ENCODE measurements at regions not wholly inside any gene's neighbourhood (a gene's known extent, or its start where the extent isn't known, plus 50 kb on each side); places are given as distances from the start of the nearest gene placed in this dataset.

DNA sequence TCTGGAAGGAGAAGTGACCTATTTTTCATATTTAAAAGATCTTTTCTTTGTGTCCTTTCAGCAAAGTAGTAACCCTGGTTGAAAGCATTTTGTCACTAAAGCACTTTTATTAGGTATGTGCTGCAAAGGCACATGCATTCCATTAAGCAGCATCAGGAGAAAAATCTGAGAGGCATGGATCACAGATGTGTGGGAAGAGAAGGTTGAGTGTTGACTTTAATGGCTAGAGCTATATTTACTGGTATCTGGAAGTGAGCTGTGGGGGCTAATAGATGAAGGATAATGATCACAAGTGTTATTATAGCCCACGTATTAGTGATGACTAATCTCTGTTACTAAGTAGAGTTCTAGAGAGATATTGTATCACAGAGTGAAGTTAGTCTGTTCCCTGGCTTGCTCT is 1520.7 kb downstream of the ARAP2 start:
- no peak for DNase-seq

DNA sequence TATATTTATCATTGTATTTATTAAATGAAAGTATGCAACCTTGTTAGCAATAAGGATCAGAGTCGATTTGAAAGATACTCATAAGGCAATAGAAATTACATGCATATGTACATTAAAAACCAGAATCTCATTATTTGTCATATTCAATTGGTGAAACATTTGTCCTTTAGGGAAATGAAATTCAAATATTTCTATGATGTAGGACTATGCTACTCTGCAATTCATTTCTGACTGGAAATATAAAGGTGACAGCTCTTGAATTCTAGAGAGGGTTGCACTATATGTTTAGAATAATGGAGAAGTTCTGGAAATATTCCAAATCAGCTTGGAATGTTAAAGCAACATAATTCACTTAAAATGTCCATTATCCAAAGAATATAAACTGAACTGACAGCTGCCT is 1519.8 kb downstream of the ARAP2 start:
- no peak for DNase-seq

DNA sequence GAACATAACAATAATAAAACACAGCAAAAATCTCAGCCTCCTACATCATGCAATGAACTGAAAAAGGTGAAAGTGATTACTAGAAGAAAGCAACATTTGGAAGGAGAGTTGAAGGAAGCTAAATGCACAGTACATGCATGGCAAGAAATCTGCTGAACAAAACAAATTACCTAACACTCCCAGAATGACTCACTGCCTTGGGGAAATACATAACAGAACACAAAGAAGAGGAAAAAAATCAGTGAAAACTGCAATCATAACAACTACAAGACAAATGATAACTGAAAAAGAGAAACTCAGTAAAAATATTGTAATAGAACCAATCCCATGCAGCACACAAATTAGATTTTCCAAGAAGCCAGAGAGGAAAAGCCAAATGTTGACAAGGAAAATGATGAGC is 1513.2 kb downstream of the ARAP2 start:
- no peak for DNase-seq

DNA sequence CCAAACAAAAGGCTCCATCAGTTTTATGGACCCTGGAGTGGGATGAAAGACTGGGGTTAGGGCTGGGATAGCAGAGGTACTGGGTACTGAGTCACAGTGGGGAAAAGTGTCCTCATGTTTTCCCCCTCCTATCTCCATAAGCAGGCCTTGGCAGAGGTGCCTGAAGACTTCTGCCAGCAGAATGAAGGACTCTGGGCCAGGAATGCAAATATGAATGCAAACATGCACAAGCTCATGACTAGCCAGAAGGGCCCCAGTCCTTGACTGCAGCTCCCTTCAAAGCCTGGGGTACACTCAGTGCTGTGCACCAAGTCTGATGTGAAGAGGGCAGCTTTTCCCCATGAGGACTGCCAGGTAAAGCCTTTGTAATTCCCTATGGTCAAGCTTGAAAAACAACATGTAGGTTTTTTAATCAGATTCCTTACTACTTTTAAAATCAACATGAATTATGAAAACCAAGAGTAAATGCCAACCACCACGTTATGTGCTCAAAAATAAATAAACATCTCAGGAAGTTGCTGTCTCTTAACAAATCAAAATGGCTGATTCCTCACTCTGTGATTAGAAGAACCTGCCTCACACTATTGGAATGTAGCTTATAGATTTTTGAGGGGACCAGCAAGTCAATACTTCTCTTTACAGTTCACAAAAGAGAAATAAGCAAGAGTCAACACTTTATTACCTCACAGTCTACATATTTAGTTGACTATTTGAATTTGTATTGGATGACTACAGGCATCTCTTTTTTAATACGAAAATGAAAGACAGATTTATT is 1512.0 kb downstream of the ARAP2 start:
- no peak for DNase-seq

DNA sequence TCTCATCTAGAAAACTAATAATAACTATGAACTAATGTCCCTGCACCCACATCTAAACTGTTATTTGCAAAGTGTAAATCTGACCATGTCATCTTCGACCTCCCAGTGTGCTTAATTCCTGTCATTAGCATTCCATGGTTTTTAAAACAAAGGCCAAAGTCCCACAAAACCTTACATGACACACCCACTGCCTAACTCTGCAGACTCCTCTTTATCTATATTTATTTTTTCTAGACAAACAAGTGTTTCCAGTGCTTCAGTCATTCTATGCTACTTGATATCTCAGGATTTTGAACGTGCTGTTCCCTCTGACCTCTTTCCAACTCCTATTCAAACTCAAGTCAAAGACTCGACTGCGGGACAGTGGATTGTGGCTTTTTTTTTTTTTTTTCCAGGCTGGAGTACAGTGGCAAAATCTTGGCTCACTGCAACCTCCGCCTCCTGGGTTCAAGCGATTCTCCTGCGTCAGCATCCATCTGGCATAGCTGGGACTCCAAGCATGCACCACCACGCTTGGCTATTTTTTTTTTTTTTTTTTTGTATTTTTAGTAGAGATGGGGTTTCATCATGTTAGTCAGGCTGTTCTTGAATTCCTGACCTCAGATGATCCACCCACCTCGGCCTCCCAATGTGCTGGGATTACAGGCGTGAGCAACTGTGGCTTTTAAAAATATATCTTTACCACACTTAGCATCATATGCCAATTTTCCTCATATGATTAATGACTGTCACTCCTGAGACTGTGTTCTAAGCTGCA is 1511.0 kb downstream of the ARAP2 start:
- DNase-seq: no peak

DNA sequence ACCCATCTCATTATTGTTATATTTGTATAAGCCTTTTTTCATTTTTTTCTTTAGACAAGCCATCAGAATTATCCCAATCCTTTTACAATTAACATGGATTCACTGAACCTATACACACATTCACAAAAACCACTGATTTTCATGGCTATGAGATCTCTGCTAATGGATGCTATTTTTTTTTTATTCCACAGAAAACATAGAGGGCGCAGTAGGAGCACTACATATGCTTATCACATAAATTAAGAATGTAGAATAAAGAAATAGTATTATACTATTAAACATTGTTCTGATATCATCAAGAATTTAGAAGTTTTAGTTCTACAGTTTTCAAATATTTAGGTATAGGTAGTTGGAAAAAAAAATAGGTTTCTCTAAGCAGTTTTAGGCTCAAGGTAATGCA is 1477.4 kb downstream of the ARAP2 start:
- no peak for DNase-seq

DNA sequence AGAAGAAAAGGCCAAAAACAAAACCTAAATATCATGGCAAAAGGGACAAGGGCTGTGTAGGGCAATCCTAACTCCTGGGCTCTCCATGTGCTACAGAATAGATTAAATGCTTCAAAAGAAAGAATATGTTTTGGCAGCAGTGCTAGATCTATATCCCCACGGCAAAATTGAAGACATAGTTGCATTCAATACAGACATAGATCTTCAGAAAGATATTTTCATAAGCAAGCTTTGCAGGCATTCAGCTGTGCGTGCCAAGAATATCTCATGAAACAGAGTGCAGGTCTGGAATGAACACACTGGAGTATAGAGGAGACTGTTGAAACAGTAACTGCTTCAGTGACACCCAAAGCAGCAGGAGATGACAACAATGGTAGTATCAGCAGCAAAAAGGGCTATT is 1476.9 kb downstream of the ARAP2 start:
- DNase-seq: no peak

DNA sequence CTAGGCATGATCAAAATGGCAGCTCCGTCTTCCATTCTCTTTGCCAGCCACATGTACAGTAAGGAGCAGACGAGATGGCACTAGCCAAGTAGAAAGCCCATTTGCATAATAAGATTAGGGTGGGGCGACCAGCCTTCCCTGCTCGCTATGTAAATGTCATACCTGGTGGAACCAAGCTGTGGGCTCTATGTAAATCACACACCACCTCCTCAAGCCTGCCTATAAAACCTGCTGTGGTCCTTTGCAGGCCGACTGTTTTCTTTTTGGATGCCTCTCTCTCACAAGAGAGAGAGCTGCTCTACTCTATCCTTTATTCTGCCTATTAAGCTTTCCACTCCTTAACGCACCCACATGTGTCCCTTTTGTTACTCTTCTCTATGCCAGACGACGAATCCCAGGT is 1472.7 kb downstream of the ARAP2 start:
- no peak for DNase-seq

DNA sequence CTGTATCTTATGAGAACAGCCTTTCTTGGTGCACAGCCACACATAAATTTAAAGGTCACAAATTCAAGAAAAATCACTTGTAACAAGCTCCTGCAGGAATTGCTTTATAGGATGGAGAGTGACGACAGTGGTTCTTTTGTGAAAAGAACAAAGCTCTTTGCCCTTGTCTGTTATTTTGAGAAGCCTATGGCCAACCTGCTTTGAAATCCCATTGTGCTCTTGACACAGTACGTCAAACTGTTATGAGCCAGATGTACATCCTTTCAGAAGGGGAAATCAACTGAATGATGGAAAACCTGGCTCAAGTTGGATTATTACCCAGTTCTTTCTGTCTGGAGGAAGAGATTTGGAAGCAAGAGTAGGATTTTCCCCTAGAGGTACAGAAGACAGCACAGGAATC is 1454.2 kb downstream of the ARAP2 start:
- DNase-seq: no peak

DNA sequence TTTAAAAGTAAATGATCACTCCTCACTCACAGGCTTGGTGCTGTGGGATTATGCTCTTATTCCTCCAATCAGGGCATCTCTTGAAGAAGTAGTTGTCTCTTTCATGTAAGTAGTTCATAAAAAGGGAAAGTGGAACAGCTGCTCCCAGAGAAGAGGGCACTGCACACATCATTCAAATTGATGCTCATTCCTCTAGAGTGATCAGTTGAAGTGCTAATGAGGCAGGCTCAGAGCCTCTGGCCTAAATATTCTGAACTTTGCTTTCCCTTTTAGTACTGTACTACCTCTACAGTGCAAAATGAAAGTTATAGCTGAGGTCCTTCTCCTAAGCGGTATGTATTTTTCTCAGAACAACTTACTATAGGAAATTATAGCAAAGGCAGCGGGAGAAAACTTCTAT is 1453.1 kb downstream of the ARAP2 start:
- no peak for DNase-seq

DNA sequence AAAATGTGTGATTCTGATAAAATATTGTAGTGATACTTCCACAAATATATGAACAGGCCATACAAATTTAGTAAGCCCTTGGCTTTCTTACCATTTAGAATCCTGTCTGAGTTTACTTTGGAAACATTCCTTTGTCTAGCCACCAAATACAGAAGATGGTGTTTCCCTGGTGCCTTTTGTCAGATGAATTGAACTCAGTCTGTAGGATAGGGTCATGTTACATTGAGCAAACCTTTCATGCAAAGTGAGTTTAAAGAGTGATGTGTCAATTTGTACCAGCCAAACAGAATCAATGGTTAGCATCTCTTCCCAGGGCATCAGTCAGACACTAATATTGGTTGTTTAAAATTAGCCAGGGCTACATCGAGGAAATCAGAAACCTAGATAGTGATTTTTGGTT is 1443.4 kb downstream of the ARAP2 start:
- DNase-seq: no peak

DNA sequence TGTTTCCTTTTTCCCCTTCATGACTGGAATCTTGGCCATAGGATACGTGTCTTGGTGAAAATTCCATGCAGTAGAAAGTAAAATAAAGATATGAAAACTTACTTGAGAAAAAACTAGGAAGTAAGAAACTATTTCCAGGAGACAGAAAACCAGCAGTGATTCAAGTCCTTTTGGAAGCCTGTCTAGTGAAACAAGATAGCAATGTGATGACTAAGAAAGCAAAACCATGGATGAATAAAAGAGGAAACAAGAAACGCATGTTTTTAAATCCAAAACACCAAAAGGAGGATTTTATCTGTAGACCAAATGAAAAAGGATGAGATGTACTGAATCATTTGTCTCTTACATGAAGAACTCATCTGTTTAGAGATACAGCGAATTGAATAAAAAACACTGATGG is 1430.0 kb downstream of the ARAP2 start:
- no peak for DNase-seq

DNA sequence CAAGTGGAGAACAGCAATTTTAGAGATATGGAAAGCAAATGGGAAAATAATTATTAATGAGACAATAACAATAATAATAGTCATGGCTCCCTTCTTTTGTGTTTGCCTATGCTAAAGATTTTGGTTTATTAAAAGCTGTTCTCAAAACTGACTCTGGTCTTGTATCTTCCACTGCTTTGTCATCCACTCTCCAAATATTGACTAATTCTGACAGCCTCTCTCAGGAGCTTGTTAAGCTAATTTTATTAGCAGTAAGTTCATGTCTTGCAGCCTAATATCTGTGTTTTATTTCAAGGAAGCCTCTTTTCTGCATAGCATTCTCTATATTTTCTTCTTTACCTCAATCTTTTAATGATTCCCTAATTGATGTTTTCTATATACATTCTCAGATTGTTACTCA is 1419.8 kb downstream of the ARAP2 start:
- DNase-seq: no peak

DNA sequence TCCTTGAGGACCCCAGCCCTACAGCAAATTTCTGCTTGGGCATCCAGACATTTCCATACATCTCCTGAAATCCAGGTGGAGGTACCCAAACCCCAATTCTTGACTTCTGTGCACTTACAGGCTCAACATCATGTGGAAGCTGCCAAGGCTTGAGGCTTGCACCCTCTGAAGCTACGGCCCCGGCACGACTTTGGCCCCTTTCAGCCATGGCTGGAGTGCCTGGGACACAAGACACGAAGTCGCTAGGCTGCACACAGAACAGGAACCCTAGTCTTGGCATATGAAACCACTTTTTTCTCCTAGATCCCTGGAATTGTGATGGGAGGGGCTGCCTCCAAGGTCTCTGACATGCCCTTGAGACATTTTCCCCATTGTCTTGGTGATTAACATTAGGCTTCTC is 1417.7 kb downstream of the ARAP2 start:
- DNase-seq: no peak

DNA sequence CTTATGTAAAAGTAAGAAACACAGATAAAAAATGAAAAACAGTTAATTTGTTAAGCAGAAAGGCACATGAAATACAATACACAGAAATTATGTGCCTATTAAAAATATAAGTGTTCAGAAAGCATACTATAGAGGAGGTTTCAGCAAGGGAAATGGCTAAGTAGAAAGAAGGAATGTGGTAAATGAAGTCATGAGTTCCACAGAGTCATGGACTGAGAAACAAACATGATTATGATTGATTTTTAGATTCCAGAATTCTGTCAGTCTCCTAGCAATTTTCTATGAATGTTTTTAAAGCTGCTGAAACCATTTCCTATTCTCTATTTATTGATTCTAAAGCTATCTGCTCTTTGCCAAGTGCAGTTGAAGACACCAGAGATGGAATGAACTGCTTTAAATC is 1398.4 kb downstream of the ARAP2 start:
- no peak for DNase-seq

DNA sequence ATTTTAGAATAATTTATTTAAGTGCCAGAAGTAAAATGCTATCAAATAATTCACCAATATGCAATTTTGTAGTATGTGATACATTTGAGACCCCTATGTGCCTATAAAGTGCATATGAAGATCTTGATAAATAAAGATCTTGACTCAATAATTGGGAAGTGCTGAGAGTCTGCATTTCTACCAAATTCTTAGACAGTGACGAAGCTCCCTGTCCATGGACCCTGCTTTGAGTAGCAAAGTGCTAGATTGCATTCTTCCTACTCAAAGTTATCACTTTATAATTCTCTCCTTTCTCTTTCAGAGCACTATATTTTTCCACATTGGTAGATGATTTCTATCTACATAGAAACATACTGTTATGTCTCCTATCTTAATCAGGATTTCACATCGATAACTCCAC is 1393.9 kb downstream of the ARAP2 start:
- no peak for DNase-seq

DNA sequence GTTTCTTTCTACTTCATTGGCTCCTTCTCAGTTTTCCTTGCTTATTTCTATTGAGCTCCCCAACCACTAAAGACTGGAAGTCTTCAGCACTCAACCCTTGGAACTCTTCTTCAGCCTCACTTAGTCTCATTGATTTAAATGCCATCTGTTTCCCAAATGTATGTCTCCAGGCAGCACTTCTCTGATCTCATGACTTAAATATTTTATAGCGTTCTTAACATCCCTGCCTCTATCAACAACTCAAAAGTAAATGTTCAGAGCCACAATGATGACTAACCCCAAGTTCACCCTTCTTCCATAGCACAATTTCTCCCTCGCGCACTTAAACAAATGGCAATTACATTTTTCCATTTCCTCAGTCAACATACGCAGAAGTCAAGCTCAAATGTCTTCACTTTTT is 1393.3 kb downstream of the ARAP2 start:
- DNase-seq: no peak

DNA sequence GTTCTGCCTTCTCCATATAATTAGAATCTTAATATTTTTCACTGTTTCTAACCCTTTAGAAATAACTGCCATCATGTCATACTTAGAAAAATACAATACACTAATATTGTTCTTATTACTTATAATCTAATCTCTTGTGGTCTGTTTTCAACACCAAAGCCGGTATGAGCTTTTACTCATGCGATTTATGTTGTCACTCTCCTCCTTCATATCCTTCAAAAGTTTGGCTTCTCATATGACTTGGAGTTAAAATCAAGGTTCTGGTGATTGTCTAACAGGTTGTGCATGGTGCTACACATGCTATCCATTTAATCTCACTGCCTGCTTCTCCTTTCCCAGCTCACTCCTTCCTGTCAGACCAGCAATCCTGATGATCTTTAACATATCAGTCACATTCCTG is 1392.9 kb downstream of the ARAP2 start:
- no peak for DNase-seq

DNA sequence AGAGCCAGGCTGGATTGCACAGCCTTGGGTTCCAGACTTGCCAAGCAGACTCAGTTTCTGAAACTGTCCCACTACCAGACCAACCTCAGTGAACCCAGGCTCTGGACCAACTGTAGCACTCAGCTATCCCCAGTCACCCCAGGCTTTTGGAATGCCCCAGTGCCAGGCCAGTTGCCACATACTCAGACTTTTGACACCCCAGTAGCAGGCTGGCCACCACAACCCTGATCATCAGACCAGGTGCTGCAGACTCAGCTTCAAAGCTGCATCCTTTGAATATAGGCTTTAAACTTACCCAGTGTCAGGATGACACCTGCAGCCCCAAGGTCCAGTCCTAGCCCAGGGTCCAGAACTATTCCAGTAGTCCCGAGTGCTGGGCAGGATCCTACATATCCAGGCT is 1389.9 kb downstream of the ARAP2 start:
- DNase-seq: no peak

DNA sequence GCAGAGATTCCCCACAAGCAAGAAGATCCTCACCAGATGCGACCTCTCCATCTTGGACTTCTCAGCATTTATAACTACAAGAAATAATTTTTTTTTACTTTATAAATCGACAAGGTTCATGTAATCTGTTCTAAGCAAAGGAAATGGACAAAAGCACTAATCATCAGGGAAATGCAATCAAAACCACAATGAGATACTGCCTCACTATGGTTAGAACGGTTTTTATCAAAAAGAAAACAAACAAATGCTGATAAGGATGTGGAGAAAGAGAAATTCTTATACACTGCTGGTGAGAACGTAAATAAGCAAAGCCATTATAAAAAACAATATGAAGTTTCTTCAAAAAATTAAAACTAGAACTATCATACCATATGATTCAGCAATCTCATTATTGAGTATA is 1382.6 kb downstream of the ARAP2 start:
- no peak for DNase-seq

DNA sequence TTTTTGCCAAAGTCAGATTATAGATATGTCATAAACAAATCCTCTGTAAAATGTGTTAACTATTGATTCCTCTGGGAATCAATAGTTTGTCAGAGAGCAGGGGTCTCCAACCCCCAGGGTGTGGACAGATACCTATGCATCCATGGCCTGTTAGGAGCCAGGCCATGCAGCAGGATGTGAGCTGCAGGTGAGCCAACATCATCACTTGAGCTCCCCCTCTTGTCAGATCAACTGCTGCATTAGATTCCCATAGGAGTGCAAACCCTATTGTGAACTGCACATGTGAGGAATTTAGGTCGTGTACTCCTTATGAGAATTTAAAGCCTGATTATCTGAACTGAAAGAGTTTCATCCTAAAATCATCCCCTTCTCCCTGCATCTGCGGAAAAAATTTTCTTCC is 1365.4 kb downstream of the ARAP2 start:
- DNase-seq: no peak

DNA sequence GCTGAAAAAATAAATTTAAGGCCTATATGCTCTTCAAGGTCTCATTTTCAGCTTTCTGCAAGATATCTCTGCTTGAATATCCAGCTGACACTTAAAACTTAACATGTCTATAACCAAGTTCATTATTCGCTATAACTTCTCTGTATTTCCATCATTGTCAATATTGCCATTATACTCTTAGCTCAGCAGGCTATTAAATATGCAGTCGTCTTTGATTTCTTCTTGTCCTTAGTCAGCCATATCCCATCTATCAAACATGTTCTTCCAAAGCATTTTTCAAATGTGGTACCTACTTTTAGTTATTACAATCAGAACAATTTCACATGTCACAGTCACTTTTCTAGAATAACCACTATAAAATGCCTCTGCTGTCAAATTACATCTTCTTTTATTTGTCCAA is 1364.1 kb downstream of the ARAP2 start:
- no peak for DNase-seq

DNA sequence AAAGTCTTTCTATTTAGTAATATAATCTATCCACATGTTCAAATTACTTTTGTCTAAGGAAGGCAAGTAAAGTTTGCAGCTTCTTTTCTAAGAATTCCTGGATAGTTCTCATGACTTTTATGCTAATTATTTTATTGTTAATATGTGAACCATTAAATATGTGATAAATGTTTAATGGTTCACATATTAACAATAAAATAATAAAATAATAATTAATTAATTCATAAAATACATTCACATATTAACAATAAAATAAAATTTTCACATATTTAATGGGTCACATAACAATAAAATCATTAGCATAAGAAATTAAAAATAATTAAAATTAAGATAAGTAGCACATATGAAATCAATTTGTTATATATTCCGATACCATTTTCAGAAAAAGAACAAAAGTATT is 1352.4 kb downstream of the ARAP2 start:
- DNase-seq: no peak

DNA sequence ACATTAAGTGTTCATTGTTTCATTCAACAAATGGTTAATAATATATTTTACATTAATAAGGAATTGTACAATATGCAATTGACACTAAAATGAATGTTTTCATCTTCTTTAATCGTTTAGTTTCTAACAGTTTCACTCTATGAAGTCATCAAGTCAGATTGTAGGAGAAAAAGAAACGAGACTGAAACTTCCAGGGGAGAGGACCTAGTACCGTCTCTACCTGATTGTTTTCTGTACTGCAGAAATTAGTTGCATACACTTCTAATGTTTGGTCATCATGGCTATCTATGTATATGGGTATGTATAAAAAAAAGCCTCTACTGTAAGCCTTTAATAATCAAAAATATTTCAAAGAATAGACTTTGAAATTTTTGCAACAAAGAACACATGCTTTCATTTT is 1350.9 kb downstream of the ARAP2 start:
- no peak for DNase-seq

DNA sequence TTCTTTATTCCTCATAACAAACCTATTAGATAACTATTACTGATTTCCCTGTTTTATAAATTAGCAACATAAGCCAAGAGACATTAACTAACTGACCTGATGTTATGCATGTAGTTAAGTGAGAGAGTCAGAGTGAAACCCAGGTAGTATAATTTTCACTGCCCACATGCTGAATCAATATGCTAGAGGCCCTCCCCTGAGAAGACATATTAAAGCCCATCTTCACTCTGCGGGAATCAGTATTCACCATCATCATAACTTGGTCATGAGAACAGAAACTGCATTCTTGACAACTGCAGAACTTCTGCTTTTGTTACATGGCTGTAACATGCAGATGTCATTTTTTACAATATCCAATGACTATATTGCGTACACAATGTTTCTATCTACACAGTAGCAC is 1324.3 kb downstream of the ARAP2 start:
- no peak for DNase-seq
